ENCODE measurements at regions not wholly inside any gene's neighbourhood (a gene's known extent, or its start where the extent isn't known, plus 50 kb on each side); places are given as distances from the start of the nearest gene placed in this dataset.

GRCh38 chr18:60982329-60982695 lies 350.9 kb upstream of the CDH20 start:
- no peak for DNase-seq

- DNase-seq: no peak
These were observed 350.3 kb upstream of the CDH20 start for GRCh38 chr18:60982928-60983327.

GRCh38 chr18:60984510-60984909 lies 348.7 kb upstream of the CDH20 start:
- DNase-seq: peak; percentile 75

DNA sequence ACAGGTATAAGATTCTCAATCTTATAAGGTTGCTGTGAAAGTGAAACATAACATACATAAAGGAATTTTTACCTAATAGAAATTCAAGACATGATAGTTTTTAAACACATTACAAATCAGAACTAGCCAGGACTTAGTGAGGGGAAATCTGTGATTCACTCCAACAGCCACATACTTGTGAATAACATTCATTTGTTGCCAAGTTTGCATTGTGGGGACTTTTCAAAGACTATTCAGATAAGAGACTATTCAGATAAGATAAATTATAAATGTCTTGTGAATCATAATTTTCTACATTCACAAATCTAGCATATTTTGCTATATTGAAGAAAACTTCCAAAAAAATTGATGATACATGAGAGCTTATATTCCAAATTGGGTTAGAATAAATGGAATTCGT lies 345.3 kb upstream of the CDH20 start:
- DNase-seq: peak; percentile 21

GRCh38 chr18:60996326-60996725 lies 336.9 kb upstream of the CDH20 start:
- no peak for DNase-seq

DNA sequence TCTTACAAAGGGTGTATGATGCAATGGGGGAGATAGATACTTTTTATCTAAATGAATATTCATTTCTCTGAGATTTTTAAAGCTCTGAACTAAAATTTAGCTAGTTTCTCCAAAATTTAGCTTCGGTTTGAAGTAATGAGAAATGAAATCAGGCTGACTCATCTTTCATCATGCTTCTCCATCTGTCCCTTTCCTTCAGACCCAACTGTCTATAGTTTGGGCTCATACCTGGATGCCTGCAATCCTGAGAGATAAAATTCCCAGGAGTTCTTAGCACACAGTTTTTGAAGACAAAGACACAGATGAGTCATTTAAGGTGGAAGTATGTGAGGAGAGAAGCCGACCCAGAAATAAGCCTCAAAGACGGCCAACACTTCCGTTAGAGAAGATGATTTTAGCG lies 336.4 kb upstream of the CDH20 start:
- no peak for DNase-seq

- no peak for DNase-seq
These were observed 332.1 kb upstream of the CDH20 start for GRCh38 chr18:61001138-61001537.

DNA sequence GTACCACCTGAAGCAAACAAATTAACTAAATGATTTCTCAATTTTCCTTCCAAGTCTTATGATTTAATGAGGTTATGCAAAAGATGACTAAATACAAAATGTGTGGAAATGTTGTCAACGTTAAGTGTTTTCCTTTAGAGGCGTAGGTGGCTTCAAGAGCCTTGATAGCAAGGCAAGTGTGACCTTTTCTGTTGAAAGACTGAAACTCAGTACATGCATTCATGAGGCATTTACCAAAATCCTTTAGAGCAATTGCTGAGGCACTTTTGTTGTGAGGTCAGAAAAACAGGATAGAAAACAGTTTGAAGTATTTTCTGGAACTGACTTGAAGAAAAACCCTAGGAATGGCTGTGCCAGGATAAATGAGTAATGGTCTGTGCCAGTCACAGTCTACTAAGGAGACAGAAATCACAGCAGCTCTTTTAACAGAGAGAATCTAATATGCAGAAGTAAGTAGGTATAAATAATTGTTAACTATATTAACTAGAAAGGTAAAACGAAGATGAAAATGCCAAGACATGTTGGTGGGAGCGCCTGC lies 326.5 kb upstream of the CDH20 start:
- DNase-seq: no peak

DNA sequence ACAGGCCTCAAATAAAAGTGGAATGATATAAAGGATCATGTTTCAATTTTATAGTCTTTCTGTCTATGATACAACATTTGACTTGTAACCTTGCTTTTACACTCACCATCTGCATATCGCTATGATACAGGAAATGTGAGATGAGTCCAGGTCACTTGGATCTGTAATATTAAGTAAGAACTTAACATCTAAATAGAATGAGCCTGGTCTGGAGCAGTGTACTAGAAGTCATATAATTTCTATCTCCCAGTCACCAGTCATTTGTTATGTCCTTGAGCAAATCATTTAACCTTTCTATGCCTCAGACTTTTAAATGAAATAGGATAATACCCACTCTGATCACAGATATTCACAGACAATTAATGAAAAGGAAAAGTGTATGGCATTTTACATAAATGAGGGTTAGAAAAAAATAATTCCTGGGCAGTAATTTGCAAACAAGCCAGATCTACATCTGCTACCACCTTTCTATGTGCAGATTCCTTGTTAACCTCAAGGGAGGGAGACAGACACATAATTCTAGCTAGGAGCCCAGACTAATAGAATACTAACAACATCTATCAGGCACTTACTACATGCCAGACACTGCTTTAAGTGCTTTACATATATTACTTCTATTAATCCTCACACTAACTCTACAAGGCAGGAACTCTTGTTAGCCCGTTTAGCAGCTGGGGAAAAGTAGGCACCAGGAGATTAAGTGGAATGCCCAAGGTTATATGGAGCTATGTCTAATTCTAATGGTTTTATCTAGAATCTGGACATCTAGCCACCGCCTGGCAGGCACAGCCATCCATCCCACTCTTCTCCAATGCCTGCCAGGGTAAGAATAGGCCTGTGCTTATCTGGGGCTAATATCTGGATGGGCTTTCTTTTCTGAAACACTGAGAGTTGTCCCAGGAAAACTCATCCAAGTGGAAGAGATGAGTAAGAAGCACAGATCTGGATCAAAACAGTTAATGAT lies 313.6 kb upstream of the CDH20 start:
- no peak for DNase-seq

DNA sequence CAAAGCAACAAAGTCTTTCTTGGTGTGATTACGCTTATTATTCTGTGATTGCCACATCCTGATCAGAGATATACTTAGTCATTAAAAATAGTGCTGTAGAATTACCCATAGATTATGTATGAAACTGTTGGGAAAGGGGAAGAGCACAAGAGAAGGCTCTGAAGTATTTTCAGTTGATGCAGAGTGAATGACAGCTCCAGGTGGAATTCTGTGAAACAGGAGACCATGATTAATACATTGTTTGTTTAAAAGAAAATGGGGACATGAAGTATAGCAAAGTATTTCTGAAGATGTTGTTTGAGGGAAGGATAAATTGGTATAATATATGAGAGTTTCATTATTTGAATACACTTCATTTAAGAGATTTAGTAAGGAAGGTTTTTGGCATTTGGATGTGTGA lies 307.6 kb upstream of the CDH20 start:
- no peak for DNase-seq

DNA sequence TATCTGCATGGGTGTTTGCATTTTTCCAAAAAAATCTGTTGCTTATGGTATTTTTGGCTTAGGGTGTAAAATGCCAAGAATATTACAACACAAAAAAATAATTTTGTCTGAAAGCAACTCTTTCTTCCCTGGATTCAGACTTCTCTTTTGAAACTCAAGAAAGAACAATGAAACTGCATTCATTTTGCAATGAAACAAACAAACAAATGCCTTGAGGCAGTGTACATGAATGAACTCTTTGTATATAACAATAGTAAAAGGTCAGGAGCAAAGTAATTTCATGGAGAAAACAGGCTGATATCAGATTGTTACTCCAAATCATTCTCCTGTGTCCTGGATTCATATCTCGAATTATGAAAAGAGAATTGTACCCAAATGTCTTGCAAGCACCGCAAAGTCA lies 301.6 kb upstream of the CDH20 start:
- DNase-seq: no peak

DNA sequence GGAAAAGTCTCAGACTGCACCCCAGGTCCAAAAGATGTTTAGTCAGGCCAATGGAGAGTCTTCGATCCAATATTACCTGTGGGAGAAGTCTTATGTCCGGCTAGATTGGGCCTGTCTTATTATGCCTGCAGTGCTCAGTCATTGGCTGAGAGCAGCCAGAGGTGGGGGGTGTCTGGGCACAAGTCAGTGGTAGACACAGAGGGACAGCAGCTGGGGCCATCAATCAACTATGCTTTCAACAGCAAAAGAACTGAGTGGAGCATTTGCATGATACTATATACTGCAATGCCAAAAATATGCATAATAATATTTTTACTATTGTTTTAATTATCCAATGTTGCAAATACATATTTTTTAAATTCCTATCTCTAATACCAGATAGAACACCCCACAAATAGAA lies 298.6 kb upstream of the CDH20 start:
- DNase-seq: no peak

DNA sequence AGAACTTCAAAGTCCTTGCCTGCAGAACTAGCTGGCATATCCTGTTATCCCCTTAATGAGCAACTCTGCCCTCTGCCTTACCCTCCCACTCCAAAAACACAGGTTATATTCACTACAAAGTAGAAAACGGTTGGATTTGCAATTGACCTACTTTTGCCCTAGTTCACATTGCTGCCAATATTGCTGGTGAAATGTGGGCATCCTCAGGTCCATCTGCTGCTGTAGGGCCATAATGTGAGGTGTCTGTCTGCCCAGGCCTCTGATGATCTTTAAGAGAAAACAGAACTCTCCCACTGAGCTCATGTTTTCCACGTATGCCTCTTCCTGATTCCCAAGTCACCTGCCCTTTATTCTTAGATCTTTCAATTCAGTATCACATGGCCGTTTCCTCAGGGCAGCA lies 294.0 kb upstream of the CDH20 start:
- DNase-seq: no peak

DNA sequence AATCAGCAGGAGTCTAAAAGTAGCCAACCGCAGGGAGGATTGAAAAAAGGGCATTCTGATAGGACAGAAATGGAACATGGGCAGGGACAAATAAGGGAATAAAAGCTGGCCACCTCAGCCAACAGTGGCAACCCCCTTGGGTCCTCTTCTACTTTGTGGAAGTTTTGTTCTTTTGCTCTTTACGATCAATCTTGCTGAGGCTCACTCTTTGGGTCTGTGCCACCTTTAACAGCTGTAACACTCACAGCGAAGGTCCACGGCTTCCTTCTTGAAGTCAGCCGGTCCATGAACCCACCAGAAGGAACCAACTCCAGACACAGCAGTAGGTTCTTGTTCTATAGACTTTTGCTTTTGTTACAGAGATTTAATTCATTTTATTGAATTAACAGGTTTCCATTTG lies 285.4 kb upstream of the CDH20 start:
- DNase-seq: no peak

GRCh38 chr18:61057443-61057842 lies 275.8 kb upstream of the CDH20 start:
- no peak for DNase-seq

DNA sequence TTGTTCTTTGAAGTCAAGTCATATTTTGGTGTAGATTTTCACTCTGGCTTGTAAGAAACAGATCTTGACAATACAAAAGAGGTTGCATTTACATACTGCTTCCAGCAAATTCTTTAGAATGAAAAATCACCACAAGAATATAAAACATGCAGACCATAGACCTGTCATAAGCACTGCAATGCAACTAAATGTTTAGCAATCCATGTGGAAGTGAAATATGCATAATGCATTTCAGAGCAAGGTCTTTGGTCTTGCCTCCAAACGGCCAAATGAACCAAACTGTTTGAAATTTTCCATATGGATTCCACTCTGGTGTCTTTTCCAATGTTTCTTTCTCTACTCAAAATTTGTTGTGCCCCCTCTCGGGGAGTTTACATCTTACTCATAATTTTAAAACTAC lies 271.0 kb upstream of the CDH20 start:
- no peak for DNase-seq

GRCh38 chr18:61064911-61065310 lies 268.3 kb upstream of the CDH20 start:
- no peak for DNase-seq

DNA sequence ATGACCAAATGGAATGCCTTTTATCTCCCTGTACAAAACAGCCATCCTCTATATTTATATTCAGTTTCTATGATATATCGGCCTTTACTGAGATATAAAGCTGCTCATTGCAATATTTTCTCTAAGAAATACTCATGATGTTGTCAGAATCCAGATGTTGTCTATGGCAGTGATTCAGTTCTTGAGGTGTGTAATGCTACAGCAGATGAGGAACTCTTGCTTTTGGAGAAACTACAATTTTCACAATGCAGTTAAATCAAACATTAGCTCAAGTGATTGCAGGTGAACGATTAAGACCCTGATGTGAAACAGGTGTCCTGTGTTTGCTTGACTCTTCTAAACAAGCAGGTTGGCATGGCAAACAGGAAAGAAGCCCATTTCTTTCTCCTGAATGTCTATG lies 256.2 kb upstream of the CDH20 start:
- DNase-seq: no peak

GRCh38 chr18:61079714-61080113 lies 253.5 kb upstream of the CDH20 start:
- DNase-seq: no peak

GRCh38 chr18:61080954-61081528 lies 252.2 kb upstream of the CDH20 start:
- DNase-seq: no peak

- DNase-seq: no peak
These were observed 250.1 kb upstream of the CDH20 start for GRCh38 chr18:61082976-61083630.

- no peak for DNase-seq
These were observed 248.2 kb upstream of the CDH20 start for GRCh38 chr18:61085036-61085435.

DNA sequence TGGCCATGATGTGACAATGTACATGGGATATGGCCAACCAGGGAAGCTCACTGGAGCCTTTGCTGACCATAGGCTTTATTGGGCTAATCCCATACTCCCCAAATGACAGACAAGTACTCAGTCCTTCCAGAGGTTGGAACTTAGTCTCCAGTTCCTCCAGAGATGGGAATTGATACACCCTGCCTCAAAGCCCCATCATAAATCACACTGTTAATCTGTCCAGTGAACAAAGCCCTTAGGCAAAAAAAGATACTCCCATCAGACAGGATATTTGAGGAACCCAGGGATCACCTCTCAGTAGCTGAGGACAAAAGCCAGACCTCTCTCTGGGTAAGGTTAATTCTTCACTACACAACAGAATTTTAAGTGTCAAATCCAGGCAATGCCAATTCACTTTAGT lies 247.5 kb upstream of the CDH20 start:
- no peak for DNase-seq

GRCh38 chr18:61086657-61087056 lies 246.6 kb upstream of the CDH20 start:
- DNase-seq: no peak
